H1 (cell line): ENCODE measurements at regions not wholly inside any gene's neighbourhood (a gene's known extent, or its start where the extent isn't known, plus 50 kb on each side); places are given as distances from the start of the nearest gene placed in this dataset.

Experiments
- CTCF ChIA-PET: fragments of 300-600 bp; sonication (Branson Sonifier 250); formaldehyde crosslinking; loops from one replicate; lab custom pipeline; 2021; ENCODE audit not compliant: partially characterized antibody; lab: Charles Lee
- POLR2A ChIA-PET: fragments of 300-600 bp; sonication (Branson Sonifier 250); formaldehyde crosslinking; loops from one replicate; lab custom pipeline; 2021; ENCODE audit warnings: inconsistent platforms; ENCODE audit not compliant: partially characterized antibody; lab: Charles Lee
- DNase-seq, 2 experiments: peaks; one replicate each; pipeline versions ENCODE4 v3.0.0 to v3.0.0-alpha.2; 2010 to 2022; ENCODE audit warnings: low spot score in 2 of 2, low read depth in 1 of 2, mixed read lengths in 1 of 2
- FAIRE-seq: peaks from 2 replicates; lab custom pipeline; 2011; peaks lifted over from hg19 to GRCh38; lab: Jason Lieb, UNC
- H2AFZ ChIP-seq: 2 replicates; pipeline ENCODE4 v1.8.1; 2012; ENCODE audit warnings: low read length, inconsistent platforms
- H2AK5ac ChIP-seq: 2 replicates; pipeline ENCODE4 v1.6.1; 2013; ENCODE audit warnings: low read depth, low read length
- H2BK120ac ChIP-seq: replicated peaks from 2 replicates; pipeline ENCODE3; 2013; ENCODE audit warnings: low read depth, low read length, inconsistent platforms
- H2BK12ac ChIP-seq: 2 replicates; pipeline ENCODE4 v1.6.1; 2013; ENCODE audit warnings: low read depth, low read length
- H2BK15ac ChIP-seq: 2 replicates; pipeline ENCODE4 v1.6.1; 2013; ENCODE audit warnings: low read length
- H2BK20ac ChIP-seq: 2 replicates; pipeline ENCODE4 v1.6.1; 2013; ENCODE audit warnings: low read length
- H2BK5ac ChIP-seq: 2 replicates; pipeline ENCODE4 v1.6.1; 2013; ENCODE audit warnings: low read depth, low read length
- H3K14ac ChIP-seq: 2 replicates; pipeline ENCODE4 v1.6.1; 2013; ENCODE audit warnings: inconsistent platforms; ENCODE audit not compliant: insufficient read length
- H3K18ac ChIP-seq: 2 replicates; pipeline ENCODE4 v1.6.1; 2013; ENCODE audit warnings: low read length; ENCODE audit errors: extremely low read depth
- H3K23ac ChIP-seq: 2 replicates; pipeline ENCODE4 v1.6.1; 2013; ENCODE audit warnings: inconsistent platforms; ENCODE audit not compliant: insufficient read length
- H3K23me2 ChIP-seq: 2 replicates; pipeline ENCODE4 v1.6.1; 2013; ENCODE audit warnings: low read depth, low read length
- H3K27ac ChIP-seq: 2 replicates; pipeline ENCODE4 v1.6.1; 2011; ENCODE audit warnings: low read depth, low read length, inconsistent platforms
- H3K27me3 ChIP-seq, 4 experiments: replicated peaks in 1 of 4; 1 replicate in 1 of 4; 2 replicates in 3 of 4; pipeline versions ENCODE4 v1.6.1 to v1.8.1; 2011 to 2013; ENCODE audit warnings: low read length in 3 of 4, mild to moderate bottlenecking in 3 of 4, inconsistent platforms in 2 of 4, mixed read lengths in 2 of 4, moderate library complexity in 1 of 4; ENCODE audit not compliant: control insufficient read depth in 3 of 4, insufficient read depth in 3 of 4; ENCODE audit errors: extremely low read depth in 1 of 4
- H3K36me3 ChIP-seq, 4 experiments: 2 replicates each; pipeline versions ENCODE4 v1.6.1 to v1.8.1; 2011 to 2013; ENCODE audit warnings: mild to moderate bottlenecking in 4 of 4, low read length in 3 of 4, moderate library complexity in 2 of 4, control low read depth in 1 of 4, inconsistent platforms in 1 of 4; ENCODE audit not compliant: insufficient read depth in 4 of 4, control insufficient read depth in 2 of 4
- H3K4ac ChIP-seq: replicated peaks from 2 replicates; pipeline ENCODE3; 2013; ENCODE audit warnings: low read length, low read depth, mixed read lengths, inconsistent platforms; ENCODE audit not compliant: insufficient read length
- H3K4me1 ChIP-seq, 4 experiments: replicated peaks in 1 of 4; 1 replicate in 1 of 4; 2 replicates in 3 of 4; pipeline versions ENCODE4 v1.6.1 to v1.8.1; 2011 to 2013; ENCODE audit warnings: low read length in 3 of 4, inconsistent platforms in 2 of 4, mixed read lengths in 1 of 4; ENCODE audit not compliant: insufficient read depth in 4 of 4, control insufficient read depth in 3 of 4
- H3K4me2 ChIP-seq, 2 experiments: 2 replicates each; pipeline versions ENCODE4 v1.6.1 to v1.8.1; 2011 to 2013; ENCODE audit warnings: low read depth in 2 of 2, low read length in 2 of 2, control low read depth in 1 of 2, inconsistent platforms in 1 of 2, mild to moderate bottlenecking in 1 of 2; ENCODE audit not compliant: insufficient read depth in 1 of 2
- H3K4me3 ChIP-seq, 4 experiments: fragments of 200-600, 300-600 bp in 1 of 4; sonication (generic), shearing (Covaris generic), sonication (Bioruptor Twin) in 1 of 4; 2 replicates each; pipeline versions ENCODE4 v1.5.1 to v1.8.1; 2011 to 2016; ENCODE audit warnings: low read length in 4 of 4, low read depth in 3 of 4, control low read depth in 2 of 4, inconsistent platforms in 2 of 4, mild to moderate bottlenecking in 2 of 4, mixed read lengths in 1 of 4, moderate library complexity in 1 of 4; ENCODE audit not compliant: insufficient read depth in 2 of 4; ENCODE audit errors: extremely low read depth in 1 of 4
- H3K56ac ChIP-seq: replicated peaks from 2 replicates; pipeline ENCODE3; 2013; ENCODE audit warnings: low read depth, mild to moderate bottlenecking, mixed read lengths, low read length, inconsistent platforms; ENCODE audit not compliant: insufficient read length
- H3K79me1 ChIP-seq: 2 replicates; pipeline ENCODE4 v1.6.1; 2013; ENCODE audit warnings: low read depth, low read length, control low read depth
- H3K79me2 ChIP-seq, 2 experiments: 2 replicates each; pipeline versions ENCODE4 v1.6.1 to v1.8.1; 2012 to 2013; ENCODE audit warnings: low read length in 2 of 2, mild to moderate bottlenecking in 2 of 2, inconsistent platforms in 1 of 2; ENCODE audit not compliant: insufficient read depth in 2 of 2, control insufficient read depth in 1 of 2
- H3K9ac ChIP-seq, 4 experiments: replicated peaks in 1 of 4; 1 replicate in 1 of 4; 2 replicates in 3 of 4; pipeline versions ENCODE4 v1.6.1 to v1.8.1; 2011 to 2013; ENCODE audit warnings: low read depth in 3 of 4, low read length in 3 of 4, control low read depth in 2 of 4, mild to moderate bottlenecking in 2 of 4, moderate library complexity in 2 of 4, inconsistent platforms in 1 of 4; ENCODE audit errors: extremely low read depth in 1 of 4
- H3K9me3 ChIP-seq, 2 experiments: 2 replicates each; pipeline versions ENCODE4 v1.6.1 to v1.8.1; 2012 to 2013; ENCODE audit warnings: mild to moderate bottlenecking in 2 of 2, moderate library complexity in 2 of 2, control low read depth in 1 of 2, inconsistent platforms in 1 of 2, low read depth in 1 of 2, low read length in 1 of 2, mixed read lengths in 1 of 2; ENCODE audit not compliant: insufficient read depth in 2 of 2
- H4K20me1 ChIP-seq, 2 experiments: replicated peaks in 1 of 2; 2 replicates each; pipeline versions ENCODE3 to v1.8.1; 2011 to 2013; ENCODE audit warnings: inconsistent platforms in 2 of 2, low read length in 2 of 2, mild to moderate bottlenecking in 1 of 2; ENCODE audit not compliant: insufficient read depth in 2 of 2, control insufficient read depth in 1 of 2
- H4K5ac ChIP-seq: 2 replicates; pipeline ENCODE4 v1.6.1; 2013; ENCODE audit warnings: low read length, low read depth, mixed read lengths, inconsistent platforms; ENCODE audit not compliant: insufficient read length
- H4K8ac ChIP-seq: 2 replicates; pipeline ENCODE4 v1.8.0; 2013; ENCODE audit warnings: mild to moderate bottlenecking, moderate library complexity, low read length, inconsistent platforms; ENCODE audit not compliant: insufficient read depth; ENCODE audit errors: extremely low read depth
- H4K91ac ChIP-seq: replicated peaks from 2 replicates; pipeline ENCODE3; 2013; ENCODE audit warnings: low read length, mixed read lengths, inconsistent platforms; ENCODE audit not compliant: insufficient read length
- ATF2 ChIP-seq: IDR thresholded peaks from 2 replicates; pipeline ENCODE4 v1.6.1; 2012; ENCODE audit warnings: low read length, inconsistent platforms
- CREB1 ChIP-seq: IDR thresholded peaks from 2 replicates; pipeline ENCODE4 v1.6.1; 2012; ENCODE audit warnings: inconsistent platforms
- CTBP2 ChIP-seq: IDR thresholded peaks from 2 replicates; pipeline ENCODE4 v1.7.0; 2011; ENCODE audit warnings: borderline replicate concordance, mild to moderate bottlenecking, moderate library complexity, mixed read lengths, low read length; ENCODE audit not compliant: insufficient read depth, insufficient read length
- NRF1 ChIP-seq: IDR thresholded peaks from 2 replicates; pipeline ENCODE4 v1.6.1; 2011; ENCODE audit warnings: mild to moderate bottlenecking, low read depth, low read length, improper control_type of control experiment
- RBBP5 ChIP-seq: IDR thresholded peaks from 2 replicates; pipeline ENCODE4 v1.7.1; 2012; ENCODE audit warnings: low read depth, mild to moderate bottlenecking, inconsistent platforms, low read length, moderate library complexity, borderline replicate concordance
- RFX5 ChIP-seq: IDR thresholded peaks from 2 replicates; pipeline ENCODE4 v1.6.1; 2011; ENCODE audit warnings: low read depth, low read length, improper control_type of control experiment, borderline replicate concordance
- TAF7 ChIP-seq: optimal IDR thresholded peaks from 2 replicates; pipeline ENCODE3; 2011; ENCODE audit warnings: low read depth, mild to moderate bottlenecking, inconsistent platforms, low read length, moderate library complexity, borderline replicate concordance
- TEAD4 ChIP-seq: IDR thresholded peaks from 2 replicates; pipeline ENCODE4 v1.6.1; 2012; ENCODE audit warnings: low read depth, low read length, inconsistent platforms, mixed read lengths
- WGBS, 2 experiments: shearing (Covaris generic) in 1 of 2; methylation state at CpG; one replicate each; pipeline versions ENCODE4 v1.1.6 to v1.1.7; 2013 to 2015; ENCODE audit warnings: low lambda C conversion rate in 2 of 2, mixed read lengths in 2 of 2, inconsistent platforms in 1 of 2, low coverage in 1 of 2, missing lambda C conversion rate in 1 of 2; ENCODE audit not compliant: insufficient replicate concordance in 2 of 2, insufficient coverage in 1 of 2, insufficient read length in 1 of 2; ENCODE audit errors: extremely low coverage in 1 of 2, missing lambda C conversion rate in 1 of 2; 5-methylcytosine and 5-hydroxymethylcytosine counted together

- DNase-seq (no peak), FAIRE-seq (no peak)
- Histone ChIP-seq H4K20me1 (peaks cover 0 to 1% of the 10 kb centered on the region in 2 experiments), H3K9ac (no peak overlapping the region), H4K91ac (no peak overlapping the region), H3K9me3 (no peaks in the 10 kb centered on the region), H2BK15ac (no peak overlapping the region), H2BK20ac (no peak overlapping the region), H3K4me1 (peaks cover 0 to 10% (median 1%) of the 10 kb centered on the region in 4 experiments; a peak in 2 of 7 replicates), H2BK12ac (no peak overlapping the region), H2AFZ (no peak overlapping the region), H3K36me3 (no peaks in the 10 kb centered on the region), H3K14ac (no peak overlapping the region), H3K79me2 (no peaks in the 10 kb centered on the region), H3K23me2 (no peaks in the 10 kb centered on the region), H3K4me2 (no peak overlapping the region), H2BK5ac (no peak overlapping the region), H3K4ac (no peak overlapping the region), H4K8ac (no peak overlapping the region), H2AK5ac (no peak overlapping the region), H3K18ac (no peak overlapping the region), H3K27ac (no peak overlapping the region), H4K5ac (no peak overlapping the region), H2BK120ac (no peak overlapping the region), H3K27me3 (no peaks in the 10 kb centered on the region), H3K23ac (no peak overlapping the region), H3K56ac (no peak overlapping the region), H3K4me3 (no peak overlapping the region), H3K79me1 (no peaks in the 10 kb centered on the region)
- WGBS, 2 experiments, result 95% methylated on average over 2 of the region's 2 CpGs; no CpG with 5 or more reads in 1 of the 2 experiments
- CTCF ChIA-PET, result interaction anchor here (0.6 to 6.9 kb wide), 7 partner anchors 13 to 1162 kb away, joined by 3 to 82 read pairs (median 5); no protein-coding TSS in a partner anchor
- POLR2A ChIA-PET, result interaction anchor here (0.6 kb wide), 1 partner anchor 611 kb away, joined by 3 read pairs; no protein-coding TSS in a partner anchor
- TF ChIP-seq CREB1, result no peak
- no peak for TF ChIP-seq RFX5
- no peak for TF ChIP-seq NRF1
- no peak for TF ChIP-seq RBBP5
- TF ChIP-seq TEAD4, result no peak
- no peak for TF ChIP-seq TAF7
- TF ChIP-seq ATF2, result no peak
- TF ChIP-seq CTBP2, result no peak
Measured at GRCh38 chr1:101139821-101140718, 96.7 kb upstream of the S1PR1 start.
